ENCODE measurements at regions not wholly inside any gene's neighbourhood (a gene's known extent, or its start where the extent isn't known, plus 50 kb on each side); places are given as distances from the start of the nearest gene placed in this dataset.

- DNase-seq: no peak
Measured at GRCh38 chr4:106423791-106424190, 55.2 kb upstream of the GIMD1 start.

- DNase-seq: no peak
Measured at GRCh38 chr4:106422766-106423165, 54.2 kb upstream of the GIMD1 start.

DNA sequence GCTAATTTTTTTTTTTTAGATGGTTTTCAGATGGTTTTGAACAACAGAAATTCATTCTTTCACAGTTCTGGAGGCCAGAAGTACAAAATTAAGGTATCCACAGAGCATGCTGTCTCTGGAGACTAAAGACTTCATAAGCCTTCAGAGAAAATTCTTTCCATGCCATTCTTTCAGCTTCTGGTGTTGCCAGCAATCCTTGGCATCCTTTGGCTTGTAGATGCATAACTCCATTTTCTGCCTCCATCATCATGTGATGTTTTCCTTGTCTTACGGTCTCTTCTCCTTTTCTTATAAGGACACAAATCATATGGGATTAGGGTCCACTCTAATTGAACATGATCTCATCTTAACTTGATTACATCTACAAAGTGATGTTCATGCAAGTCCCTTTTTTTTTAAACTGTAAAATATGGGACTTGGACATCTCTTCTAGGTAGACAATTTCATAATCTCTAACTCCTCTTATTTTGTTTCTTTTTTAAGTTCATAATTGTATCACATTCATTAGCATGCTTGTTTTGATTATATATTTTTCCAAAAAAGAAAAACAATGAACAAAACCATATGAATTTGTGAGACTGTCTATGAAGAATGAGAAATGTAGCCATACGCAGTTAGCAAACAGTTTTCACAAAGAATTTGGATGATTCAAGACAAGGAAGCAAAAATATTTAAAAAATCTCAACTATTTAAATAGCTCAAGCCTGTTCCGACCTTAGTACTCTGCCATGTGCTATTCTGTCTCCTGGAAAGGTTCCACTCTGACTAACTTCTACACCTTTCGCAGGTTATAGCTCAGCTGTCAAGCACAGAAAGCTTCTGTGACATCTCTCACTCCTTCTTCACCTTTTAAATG lies 53.1 kb upstream of the GIMD1 start:
- no peak for DNase-seq

DNA sequence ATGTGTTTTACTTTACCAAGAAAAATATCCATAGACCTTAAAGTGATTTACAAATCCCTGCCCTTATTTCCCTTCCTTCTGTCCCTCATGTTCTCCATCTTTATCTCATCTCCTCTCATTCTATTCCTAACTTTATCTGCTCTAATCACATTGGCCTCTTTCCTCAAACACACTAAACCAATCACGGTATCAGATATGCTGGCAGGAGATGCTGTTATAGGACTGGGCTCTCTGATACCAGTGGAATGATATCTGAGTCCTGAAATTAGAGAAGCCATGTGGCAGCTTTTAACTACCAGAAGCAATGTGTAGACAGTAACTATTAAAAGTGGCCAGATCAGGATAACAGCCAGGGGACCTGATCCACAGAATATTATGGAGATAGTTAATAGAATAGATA lies 49.9 kb upstream of the GIMD1 start:
- no peak for DNase-seq

All from KG1 (cell line).